Colonic mucosa (tissue), 4 donors: ENCODE measurements at regions not wholly inside any gene's neighbourhood (a gene's known extent, or its start where the extent isn't known, plus 50 kb on each side); places are given as distances from the start of the nearest gene placed in this dataset.

Source experiments
- DNase-seq: peaks from one replicate; pipeline ENCODE4 v3.0.0-alpha.2; 2020
- H3K27ac ChIP-seq: fragments of 200-600 bp; one replicate; pipeline ENCODE4 v1.8.0; 2021
- H3K27me3 ChIP-seq: fragments of 200-600 bp; one replicate; pipeline ENCODE4 v1.8.0; 2021
- H3K36me3 ChIP-seq: fragments of 200-600 bp; one replicate; pipeline ENCODE4 v1.8.0; 2021
- H3K4me1 ChIP-seq: fragments of 200-600 bp; one replicate; pipeline ENCODE4 v1.8.0; 2021; ENCODE audit warnings: mild to moderate bottlenecking
- H3K4me3 ChIP-seq: fragments of 200-600 bp; one replicate; pipeline ENCODE4 v1.8.0; 2021
- H3K9ac ChIP-seq, 2 donors: one replicate each; pipeline ENCODE4 v1.7.0; 2013; ENCODE audit warnings: control low read depth in 2 of 2, low read depth in 2 of 2, low read length in 2 of 2
- H3K9me3 ChIP-seq: fragments of 200-600 bp; one replicate; pipeline ENCODE4 v1.8.0; 2021
- intact Hi-C: fragments of 100-400 bp; cut with DNase I; formaldehyde crosslinking; loops from one replicate; pipeline ENCODE4 v1.14.1; 2022
- TF ChIP-seq, protein P1 (sequence below): fragments of 200-600 bp; IDR thresholded peaks from one replicate; pipeline ENCODE4 v1.8.0; 2022; ENCODE audit warnings: antibody characterized with exemption, mild to moderate bottlenecking
- donor health status: healthy.
- donor health status: DM: no; HTN: no; CAD: no.
- donor health status: DM: no; HTN: no; CAD: no.

DNA sequence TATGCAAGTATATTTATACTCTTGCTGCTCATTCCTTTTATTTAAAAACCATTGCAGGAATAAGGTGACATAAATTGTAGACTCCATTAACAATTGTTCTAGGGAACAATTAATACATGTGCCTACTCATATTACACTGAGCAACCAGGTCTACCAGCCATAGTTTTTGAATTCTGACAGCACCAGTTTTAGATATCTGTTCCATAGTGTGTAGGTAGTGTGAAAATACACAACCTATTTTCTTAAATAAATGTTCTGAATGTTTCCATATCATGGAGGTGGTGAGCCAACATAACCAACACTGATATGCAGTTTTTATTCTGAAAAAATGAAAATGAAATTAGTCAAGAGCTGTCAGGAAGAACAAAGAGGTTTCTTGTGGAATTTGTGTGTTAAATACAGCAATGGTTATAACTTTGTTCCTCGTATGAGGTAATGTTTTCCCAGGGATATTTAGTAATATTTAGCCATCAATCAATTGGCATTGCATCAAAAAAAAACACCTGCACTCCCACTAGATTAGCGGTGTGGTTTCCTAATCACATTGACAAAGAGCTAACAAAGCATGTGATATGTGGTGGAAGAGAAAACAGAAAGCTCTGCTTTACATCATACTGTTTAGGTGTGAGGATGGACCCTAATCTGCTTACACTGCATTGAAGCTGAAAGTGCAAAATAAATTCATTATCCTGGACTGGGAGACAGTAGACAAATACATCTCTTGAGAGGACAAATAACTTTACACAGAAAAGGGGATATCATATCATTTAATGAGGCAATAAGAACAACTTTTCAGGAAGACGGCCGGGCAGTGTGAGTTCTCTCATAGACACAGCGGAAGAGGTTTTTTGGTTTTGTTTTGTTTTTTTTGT is 369.5 kb upstream of the THBS1 start:
- Histone ChIP-seq H3K36me3 (no peaks in the 10 kb centered on the region), H3K9me3 (no peaks in the 10 kb centered on the region), H3K9ac (no peak overlapping the region), H3K4me3 (no peak overlapping the region), H3K27me3 (no peaks in the 10 kb centered on the region), H3K4me1 (no peaks in the 10 kb centered on the region), H3K27ac (no peak overlapping the region)
- intact Hi-C loops, result no loop called here
- TF ChIP-seq, protein P1, sequence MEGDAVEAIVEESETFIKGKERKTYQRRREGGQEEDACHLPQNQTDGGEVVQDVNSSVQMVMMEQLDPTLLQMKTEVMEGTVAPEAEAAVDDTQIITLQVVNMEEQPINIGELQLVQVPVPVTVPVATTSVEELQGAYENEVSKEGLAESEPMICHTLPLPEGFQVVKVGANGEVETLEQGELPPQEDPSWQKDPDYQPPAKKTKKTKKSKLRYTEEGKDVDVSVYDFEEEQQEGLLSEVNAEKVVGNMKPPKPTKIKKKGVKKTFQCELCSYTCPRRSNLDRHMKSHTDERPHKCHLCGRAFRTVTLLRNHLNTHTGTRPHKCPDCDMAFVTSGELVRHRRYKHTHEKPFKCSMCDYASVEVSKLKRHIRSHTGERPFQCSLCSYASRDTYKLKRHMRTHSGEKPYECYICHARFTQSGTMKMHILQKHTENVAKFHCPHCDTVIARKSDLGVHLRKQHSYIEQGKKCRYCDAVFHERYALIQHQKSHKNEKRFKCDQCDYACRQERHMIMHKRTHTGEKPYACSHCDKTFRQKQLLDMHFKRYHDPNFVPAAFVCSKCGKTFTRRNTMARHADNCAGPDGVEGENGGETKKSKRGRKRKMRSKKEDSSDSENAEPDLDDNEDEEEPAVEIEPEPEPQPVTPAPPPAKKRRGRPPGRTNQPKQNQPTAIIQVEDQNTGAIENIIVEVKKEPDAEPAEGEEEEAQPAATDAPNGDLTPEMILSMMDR, result no peak
- no peak for DNase-seq

DNA sequence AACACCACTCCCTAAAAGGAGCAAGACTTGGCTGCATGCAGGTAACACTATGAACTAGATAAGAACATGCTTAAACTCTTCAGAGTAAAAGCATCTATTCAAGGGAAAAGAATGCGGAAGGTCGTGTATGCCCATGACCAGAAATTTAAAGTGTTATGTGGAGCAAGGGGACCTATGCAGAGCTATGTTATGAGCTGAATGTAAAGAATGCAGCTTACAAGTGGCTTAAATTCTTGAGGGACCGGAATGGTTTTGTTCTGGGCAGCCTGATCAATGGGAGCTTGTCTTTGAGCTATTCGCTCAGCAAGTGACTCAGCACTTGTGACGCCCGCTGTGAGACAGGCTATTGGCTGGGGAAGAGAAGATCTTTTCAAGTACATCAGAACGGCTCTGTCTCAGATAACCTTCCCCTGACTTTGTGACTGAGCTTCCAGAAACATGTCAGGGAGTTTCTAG is 367.5 kb upstream of the THBS1 start:
- TF ChIP-seq, protein P1, result no peak
- intact Hi-C loops, result no loop called here
- Histone ChIP-seq H3K9me3 (no peaks in the 10 kb centered on the region), H3K4me3 (no peak overlapping the region), H3K27me3 (no peaks in the 10 kb centered on the region), H3K27ac (no peak overlapping the region), H3K36me3 (no peaks in the 10 kb centered on the region), H3K4me1 (no peaks in the 10 kb centered on the region), H3K9ac (no peak overlapping the region)
- no peak for DNase-seq

DNA sequence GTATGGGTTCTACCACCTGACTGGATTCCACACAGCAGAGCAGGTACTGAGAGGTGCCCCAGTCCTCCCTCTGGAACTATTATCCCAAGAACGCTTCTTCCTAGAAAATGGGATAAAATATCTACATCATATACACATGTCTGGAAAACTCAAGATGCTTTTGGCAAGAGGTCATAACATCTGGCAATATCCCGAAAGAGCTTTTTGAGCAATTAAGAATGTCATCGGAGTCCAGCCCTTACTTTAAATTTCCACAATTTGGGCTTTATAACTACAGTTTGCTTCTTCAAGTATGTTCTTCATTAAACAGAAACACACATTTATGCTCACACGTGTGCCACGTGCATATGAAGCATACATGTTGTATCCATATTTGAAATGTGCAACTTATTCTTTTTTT is 365.9 kb upstream of the THBS1 start:
- TF ChIP-seq, protein P1, result no peak
- Histone ChIP-seq H3K4me3 (no peak overlapping the region), H3K4me1 (no peaks in the 10 kb centered on the region), H3K9me3 (no peaks in the 10 kb centered on the region), H3K27me3 (no peaks in the 10 kb centered on the region), H3K36me3 (no peaks in the 10 kb centered on the region), H3K27ac (no peak overlapping the region), H3K9ac (no peak overlapping the region)
- DNase-seq, result no peak
- intact Hi-C loops, result no loop called here

DNA sequence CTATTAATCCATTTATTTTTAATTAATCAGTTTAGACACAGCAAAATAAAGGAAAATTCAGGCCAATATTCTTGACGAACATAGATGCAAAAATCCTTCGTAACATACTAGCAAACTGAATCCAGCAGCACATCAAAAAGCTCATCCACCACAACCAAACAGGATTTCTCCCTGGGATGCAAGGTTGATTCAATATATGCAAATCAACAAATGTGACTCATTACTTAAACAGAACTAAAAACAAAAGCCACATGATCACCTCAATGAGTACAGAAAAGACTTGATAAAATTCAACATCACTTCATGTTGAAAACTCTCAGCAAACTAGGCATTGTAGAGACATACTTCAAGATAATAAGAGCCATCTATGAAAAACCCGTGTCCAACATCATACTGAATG is 364.1 kb upstream of the THBS1 start:
- no peak overlapping the region for H3K4me3 ChIP-seq
- H3K27me3 ChIP-seq, result no peaks in the 10 kb centered on the region
- H3K9me3 ChIP-seq, result no peaks in the 10 kb centered on the region
- H3K36me3 ChIP-seq, result no peaks in the 10 kb centered on the region
- H3K9ac ChIP-seq, result no peak overlapping the region
- H3K27ac ChIP-seq, result no peak overlapping the region
- no peaks in the 10 kb centered on the region for H3K4me1 ChIP-seq
- DNase-seq, result no peak
- intact Hi-C loops, result no loop called here
- TF ChIP-seq, protein P1, result no peak

DNA sequence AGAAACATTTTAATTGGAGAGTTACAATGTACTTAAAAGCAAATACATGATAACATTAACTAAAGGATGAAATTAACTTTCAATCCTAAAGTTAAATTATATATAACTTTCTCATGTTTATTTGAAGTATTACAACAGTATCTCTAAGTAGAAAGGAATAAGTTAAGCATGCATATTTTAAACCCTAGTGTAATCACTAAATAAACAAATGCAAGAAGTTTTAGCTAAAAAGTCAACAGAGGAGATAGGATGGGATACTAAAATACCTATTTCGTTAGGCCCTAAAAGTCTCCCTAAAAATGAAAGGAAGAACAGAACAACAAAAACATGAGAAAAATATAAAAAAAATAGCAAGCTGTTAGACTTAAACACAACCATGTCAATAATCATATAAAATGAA is 361.3 kb upstream of the THBS1 start:
- intact Hi-C loops, result no loop called here
- no peak overlapping the region for H3K27ac ChIP-seq
- no peak for DNase-seq
- TF ChIP-seq, protein P1, result no peak
- H3K9me3 ChIP-seq, result no peaks in the 10 kb centered on the region
- no peaks in the 10 kb centered on the region for H3K36me3 ChIP-seq
- no peaks in the 10 kb centered on the region for H3K27me3 ChIP-seq
- no peak overlapping the region for H3K9ac ChIP-seq
- H3K4me3 ChIP-seq, result no peak overlapping the region
- H3K4me1 ChIP-seq, result no peaks in the 10 kb centered on the region
